ENCODE measurements at regions not wholly inside any gene's neighbourhood (a gene's known extent, or its start where the extent isn't known, plus 50 kb on each side); places are given as distances from the start of the nearest gene placed in this dataset.
"Not testable (repeated sequence)": the region's sequence is repeated elsewhere in the genome, so short reads cannot be mapped to it uniquely, and the experiment has no call there.

- no peak for DNase-seq
Observed at GRCh38 chr14:23895480-23895879, 58.1 kb upstream of the DHRS4 start.

- DNase-seq = no peak
Observed at GRCh38 chr14:23896609-23897153, 56.9 kb upstream of the DHRS4 start.

- not testable (repeated sequence) for DNase-seq
Observed at GRCh38 chr14:23897291-23897690, 56.3 kb upstream of the DHRS4 start.

- not testable (repeated sequence) for DNase-seq
Observed at GRCh38 chr14:23898359-23898758, 55.2 kb upstream of the DHRS4 start.

- no peak for DNase-seq
Observed at GRCh38 chr14:23899788-23900187, 53.8 kb upstream of the DHRS4 start.

GRCh38 chr14:23903442-23903841, 50.1 kb upstream of the DHRS4 start:
- no peak for DNase-seq

Measured in nucleus accumbens (tissue), 56 donors.